ENCODE measurements at regions not wholly inside any gene's neighbourhood (a gene's known extent, or its start where the extent isn't known, plus 50 kb on each side); places are given as distances from the start of the nearest gene placed in this dataset.

DNA sequence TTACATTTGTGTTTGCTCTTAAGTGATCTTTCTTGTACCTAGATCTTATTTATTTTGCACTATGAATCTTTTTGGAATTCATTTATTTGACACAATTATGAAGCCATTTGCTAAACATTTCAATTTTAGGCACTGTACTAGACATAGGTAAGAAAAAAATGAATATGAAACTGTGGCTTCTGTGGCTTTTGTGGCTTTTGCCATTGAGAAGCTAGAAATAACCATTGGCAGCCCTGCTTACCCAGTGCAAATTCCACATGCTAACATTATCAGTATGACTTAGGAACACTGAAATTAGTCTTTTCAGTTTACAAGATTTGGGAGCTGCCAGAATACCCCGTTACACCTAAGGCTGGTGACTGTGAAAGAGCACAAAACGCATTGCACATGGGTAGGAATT, 60.1 kb downstream of the FSCB start:
- TF ChIP-seq, protein P1, sequence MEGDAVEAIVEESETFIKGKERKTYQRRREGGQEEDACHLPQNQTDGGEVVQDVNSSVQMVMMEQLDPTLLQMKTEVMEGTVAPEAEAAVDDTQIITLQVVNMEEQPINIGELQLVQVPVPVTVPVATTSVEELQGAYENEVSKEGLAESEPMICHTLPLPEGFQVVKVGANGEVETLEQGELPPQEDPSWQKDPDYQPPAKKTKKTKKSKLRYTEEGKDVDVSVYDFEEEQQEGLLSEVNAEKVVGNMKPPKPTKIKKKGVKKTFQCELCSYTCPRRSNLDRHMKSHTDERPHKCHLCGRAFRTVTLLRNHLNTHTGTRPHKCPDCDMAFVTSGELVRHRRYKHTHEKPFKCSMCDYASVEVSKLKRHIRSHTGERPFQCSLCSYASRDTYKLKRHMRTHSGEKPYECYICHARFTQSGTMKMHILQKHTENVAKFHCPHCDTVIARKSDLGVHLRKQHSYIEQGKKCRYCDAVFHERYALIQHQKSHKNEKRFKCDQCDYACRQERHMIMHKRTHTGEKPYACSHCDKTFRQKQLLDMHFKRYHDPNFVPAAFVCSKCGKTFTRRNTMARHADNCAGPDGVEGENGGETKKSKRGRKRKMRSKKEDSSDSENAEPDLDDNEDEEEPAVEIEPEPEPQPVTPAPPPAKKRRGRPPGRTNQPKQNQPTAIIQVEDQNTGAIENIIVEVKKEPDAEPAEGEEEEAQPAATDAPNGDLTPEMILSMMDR (IDR thresholded peaks at IDR 0.05), result no peak
- TF ChIP-seq POLR2A (IDR thresholded peaks at IDR 0.05), result no peak

All from thyroid gland (tissue), 4 donors.